IPS-NIHi7 (cell line): ENCODE measurements at regions not wholly inside any gene's neighbourhood (a gene's known extent, or its start where the extent isn't known, plus 50 kb on each side); places are given as distances from the start of the nearest gene placed in this dataset.

Experiments used
- DNase-seq: peaks from one replicate; pipeline ENCODE4 v3.0.0; 2012; ENCODE audit warnings: mixed read lengths; ENCODE audit errors: extremely low spot score

DNA sequence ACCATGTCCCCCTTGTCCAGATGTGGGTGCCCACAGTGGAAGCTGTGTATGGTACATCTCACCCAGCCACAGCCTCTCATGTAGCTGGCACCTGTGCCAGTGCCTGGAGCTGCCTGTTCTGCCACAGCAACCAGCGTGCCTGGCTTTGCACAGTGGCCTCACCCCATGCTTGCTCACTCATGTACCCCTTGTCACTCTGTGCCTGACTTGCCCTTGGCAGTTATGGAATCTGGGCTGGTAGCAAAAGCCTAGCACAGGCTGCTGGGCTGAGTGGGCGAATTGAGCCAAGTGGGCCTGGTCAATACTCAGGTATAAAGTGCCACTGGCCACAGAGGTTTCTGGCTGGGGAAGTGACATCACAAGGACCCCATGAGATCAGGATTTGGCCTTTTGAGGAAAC is 264.2 kb downstream of the INSC start:
- no peak for DNase-seq

DNA sequence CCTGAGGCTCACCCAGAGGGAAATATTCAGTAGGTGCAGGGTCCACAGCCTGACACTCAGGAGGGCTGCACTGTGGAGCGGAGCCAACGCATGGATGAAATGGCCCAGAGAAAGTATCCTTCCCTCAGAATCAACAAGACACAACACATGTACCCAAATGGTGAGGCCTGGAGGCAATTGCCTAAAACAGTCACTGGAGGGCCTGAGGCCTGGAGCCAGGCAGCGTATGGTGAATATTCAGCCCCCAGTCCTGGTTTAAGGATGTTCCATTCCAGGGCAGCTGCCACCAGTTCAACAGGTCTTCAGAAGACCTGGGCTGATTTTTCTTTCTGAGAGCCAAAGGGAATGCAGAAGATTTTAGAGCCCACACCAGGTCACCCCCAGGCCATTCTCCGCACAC is 264.8 kb downstream of the INSC start:
- DNase-seq: no peak

DNA sequence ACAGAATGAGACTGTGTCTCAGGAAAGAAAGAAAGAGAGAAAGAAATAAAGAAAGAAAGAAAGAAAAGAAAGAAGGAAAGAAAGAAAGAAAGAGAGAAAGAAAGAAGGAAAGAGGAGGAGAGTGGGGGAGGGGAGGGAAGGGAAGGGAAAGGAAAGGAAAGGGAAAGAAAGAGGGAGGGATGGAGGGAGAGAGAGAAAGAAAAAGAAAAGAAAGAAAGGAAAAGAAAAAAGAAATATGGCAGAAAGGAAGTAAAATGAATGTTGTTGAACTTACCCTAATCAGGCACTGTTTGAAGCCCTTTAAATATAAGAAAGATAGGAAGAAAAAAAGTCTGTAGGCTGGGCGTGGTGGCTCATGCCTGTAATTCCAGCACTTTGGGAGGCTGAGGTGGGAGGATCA is 276.1 kb downstream of the INSC start:
- no peak for DNase-seq

DNA sequence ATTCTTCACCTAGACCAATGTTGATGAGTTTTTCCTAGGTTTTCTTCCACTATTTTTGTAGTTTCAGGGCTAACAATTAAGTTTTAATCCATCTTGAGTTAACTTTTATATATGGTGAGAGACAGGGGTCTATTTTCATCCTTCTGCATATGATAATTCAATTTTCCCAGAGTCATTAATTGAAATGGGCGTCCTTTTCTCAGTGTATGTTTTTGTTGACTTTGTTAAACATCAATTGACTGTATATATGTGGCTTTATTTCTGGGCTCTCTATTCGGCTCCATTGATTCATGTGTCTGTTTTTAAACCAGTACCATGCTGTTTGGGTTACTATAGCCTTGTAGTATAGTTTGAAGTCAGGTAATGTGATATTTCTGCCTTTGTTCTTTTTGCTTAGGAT is 282.1 kb downstream of the INSC start:
- no peak for DNase-seq

DNA sequence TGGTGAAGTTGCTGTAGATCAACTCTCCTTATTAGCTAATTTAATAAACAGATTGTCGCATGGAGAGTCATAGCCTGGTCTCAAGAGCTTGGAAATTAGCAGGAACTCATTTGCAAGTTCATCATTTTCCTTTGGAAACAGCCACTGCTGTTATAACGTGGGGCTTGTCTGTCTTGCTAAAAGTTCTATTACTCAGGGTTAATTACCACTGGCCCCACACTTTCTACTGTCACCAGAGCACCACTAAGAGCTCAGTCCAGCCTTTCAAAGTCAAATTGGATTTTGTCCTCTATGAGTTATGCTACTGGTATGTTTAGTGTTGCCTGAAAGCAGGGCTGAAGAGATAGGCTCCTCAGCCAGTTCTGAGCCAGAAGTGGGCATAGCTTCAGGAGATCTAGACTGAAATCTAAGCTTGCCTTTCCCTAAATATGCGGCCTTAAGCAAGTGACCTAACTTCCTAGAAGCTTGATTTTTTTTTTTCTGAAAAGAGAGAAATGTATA is 292.2 kb downstream of the INSC start:
- DNase-seq: no peak

DNA sequence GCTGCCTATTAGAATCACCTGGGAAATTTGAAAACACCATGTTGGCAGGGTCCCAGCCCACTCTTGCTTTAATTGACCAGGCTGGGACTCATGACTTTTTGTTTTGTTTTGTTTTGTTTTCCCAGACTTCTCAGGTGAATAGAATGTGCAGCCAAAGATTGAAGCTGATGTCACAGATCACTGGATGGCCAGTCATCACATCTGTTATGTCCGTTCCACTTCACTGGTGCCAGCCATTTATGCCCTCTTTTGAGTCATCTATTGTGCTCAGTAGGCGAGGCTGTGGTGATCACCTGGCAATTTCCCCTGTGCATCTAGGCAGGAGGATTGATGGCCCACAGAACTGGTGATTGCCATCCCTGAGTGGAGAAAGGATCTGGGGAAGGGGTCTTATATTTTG is 297.3 kb downstream of the INSC start:
- no peak for DNase-seq

DNA sequence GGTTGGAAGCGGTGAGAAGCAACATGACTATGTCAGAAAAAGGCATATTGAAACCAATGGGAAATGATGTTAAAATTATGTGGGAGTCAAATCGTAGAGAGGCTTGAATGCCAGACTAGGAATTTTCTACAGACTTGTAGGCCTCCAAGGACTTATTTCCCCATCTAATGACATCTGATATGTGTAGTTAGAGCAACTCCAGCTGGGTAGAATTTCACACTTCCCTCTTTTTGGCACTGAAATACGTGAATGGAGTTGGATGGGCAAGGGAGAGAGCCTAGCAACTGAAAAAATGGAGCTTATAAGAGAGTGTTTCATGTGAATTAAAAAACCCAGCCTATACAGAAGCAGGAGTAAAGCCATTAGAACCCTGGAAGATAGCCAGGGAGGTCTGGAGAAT is 304.2 kb downstream of the INSC start:
- DNase-seq: no peak

DNA sequence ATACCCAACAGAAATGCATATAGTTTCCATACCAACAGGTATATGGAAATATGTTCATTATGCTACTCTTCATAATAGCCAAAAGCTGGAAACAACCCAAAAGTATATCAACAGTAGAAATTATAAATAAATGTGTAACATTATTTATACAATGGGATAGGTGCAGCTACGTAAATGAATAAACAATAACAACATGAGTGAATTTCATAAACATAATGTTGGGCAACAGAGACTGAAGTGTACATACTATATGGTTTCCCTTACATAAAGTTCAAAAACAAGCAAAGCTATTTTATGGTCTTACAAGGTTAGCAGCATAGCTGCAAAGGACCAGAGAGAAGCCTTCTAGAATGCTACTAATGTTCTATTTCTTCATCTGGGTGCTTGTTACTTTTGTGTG is 305.0 kb downstream of the INSC start:
- no peak for DNase-seq

DNA sequence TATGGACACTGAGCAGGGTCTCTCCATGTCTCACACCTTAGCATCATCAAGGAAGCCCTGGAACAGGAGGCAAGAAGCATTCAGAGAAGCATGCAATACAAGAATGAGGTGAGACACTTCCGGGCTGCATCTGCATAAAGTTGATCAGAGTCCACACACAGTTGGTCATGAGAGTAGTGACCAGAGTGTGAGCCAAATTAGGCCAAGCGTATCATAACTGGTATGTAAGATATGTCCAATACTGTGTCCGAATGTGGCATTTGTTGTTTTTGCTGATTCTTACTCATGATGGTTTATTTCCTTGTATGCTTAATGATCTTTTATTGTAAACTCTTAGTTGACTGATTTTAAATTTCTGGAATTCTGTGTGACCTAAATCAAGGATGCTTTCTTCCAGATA is 315.7 kb downstream of the INSC start:
- DNase-seq: no peak

DNA sequence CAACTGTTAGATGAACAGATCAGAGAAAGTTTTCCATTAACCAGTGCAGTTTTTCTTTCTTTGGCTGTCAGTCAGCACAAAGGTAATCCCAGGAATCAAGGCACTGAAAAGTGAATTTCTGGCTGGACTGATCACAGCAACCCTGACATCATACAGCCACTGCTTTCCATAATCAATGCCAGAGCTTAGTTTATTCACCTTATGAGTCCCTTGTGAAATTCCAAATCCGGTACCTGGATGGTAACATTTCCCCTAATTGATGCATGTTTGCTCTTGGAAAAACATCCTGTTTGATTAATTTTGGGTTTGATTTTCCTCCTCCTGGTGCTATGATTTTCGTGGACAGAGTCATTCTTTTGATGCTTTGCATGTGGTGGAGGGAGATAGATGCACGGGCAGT is 319.8 kb downstream of the INSC start:
- DNase-seq: no peak

DNA sequence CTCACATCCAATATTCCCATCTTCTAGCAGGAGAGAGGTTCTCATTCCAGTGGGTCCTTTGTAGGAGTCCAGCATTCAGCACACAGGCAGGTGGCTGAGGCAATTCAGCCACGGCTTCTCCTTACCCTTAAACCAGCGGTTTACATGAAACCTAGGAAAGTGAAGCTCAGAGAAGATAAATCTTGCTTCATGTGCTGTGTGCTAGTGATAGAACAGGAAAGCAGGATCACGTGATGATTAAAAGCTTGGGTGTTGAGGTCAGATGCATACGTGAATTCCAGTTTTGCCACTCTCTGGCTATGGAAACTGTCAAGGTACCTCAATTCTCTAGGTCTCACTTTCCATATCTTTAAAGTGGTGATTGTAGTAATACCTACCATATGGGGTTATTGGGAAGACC is 331.6 kb downstream of the INSC start:
- no peak for DNase-seq

DNA sequence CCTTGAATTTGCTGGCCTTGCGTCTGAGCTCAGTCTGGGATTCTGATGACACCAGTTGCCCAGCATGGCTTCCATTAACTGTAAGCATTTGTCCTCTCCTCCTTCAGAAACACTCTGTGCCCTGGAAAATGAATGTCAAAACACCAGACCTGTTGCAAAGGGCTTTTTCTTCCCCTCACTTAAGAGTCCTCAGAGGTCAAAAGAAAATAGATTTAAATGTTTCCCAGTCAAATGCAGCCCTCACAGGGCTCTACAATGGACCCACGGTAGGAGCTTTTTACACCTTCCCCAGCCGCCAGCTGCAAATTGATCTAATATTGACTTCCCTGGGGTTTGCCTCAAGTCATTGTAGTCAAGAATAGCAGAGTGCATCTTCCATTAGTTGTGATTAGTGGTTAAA is 332.2 kb downstream of the INSC start:
- DNase-seq: no peak

DNA sequence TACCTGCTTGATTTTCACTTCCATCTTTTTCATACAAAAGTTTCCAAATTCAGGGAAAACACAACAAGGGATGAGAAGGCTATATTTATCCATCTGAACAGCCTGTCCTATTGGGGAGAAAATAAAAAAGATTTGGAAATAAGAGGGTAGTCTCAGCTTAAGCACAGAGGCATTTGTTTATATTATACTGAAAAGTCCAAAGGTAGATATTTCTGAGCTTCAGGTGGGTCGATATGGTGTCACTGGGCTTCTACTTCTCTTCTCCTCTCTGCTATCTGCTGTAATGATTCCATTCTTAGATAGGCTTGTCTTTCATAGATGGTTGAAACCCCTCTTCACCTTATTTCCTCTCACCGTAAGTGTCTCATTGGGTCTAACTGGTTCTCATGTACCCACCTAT is 337.0 kb downstream of the INSC start:
- DNase-seq: no peak

DNA sequence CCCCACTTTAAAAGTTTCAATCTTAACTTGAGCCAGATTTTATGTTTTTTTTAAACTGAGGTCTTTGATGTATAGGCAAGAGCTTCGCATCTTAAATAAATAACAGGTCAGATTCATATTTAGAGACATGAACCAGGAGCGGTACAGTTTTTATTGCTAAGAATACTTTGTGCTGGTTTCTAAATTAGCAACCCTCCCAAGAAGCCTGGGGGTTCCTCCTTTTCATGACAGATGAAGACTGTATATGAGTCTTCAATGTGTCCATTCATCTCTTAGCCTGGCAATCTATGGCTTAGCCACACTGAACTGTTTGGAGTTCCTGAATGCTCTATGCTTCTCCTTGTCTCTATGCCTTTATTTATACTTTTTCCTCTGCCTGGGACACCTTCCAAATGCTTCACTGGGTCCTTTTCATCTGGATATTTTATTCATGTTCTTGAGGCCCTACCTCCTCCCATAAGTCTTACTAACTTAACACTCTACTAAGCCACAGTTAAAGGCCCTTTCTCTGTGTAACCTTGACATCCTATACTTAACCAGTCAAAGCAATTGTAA is 338.6 kb downstream of the INSC start:
- no peak for DNase-seq

DNA sequence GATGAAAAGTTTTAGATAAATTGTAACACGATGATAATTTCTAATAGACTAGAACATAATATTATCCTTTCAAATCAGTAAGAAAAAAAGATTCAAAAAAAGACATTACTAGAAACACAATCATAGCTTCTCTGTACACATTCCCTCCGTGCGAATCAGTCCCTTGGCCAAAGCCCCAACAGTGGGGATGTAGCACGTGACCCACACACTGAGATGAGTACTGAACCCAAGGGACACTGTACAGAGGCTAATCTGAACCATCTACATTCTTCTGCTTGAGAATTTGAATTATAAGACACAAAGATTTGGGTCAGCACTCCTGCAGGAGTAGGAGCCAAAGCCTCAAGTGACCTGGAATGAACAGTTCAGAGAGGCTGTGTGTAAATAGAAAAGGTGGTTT is 353.7 kb downstream of the INSC start:
- DNase-seq: no peak

DNA sequence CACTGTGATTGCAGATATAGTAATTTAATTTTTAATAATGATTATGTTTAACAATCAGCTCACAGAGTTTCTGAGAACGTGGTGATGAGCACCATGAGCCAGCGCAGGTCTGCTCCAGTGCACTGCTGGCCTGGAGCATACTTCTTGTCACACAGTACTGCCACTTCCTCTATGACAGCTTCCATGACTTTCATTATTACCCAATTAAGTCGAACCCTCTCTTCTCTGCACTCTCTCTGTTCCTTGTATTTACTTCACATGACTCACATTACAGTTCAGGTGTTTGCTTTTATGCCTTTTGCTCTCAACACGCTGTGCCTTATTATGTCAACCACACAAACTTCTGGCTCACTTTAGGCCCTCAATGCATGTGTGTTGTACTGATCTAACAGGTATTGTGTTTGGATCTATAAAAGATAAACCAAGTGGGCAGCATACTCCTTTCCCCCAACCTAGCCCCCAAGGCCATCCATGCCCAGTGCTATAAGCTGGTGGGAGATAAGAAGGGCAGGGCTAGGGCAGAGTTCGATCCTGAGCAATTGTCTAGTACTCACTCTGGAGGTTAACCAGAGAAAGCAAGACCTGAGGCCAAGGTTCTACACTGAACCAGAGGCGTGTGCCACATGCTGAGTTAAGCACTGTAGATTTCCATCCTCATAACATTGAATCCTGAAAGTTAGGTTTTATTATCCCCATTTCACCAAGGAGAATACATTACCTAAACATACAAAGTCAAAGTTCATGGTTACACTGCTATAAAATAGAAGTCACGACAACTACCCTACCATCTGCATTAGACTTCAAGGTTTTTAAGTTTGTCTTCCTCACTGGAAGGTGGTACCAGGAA is 356.5 kb downstream of the INSC start:
- DNase-seq: no peak

DNA sequence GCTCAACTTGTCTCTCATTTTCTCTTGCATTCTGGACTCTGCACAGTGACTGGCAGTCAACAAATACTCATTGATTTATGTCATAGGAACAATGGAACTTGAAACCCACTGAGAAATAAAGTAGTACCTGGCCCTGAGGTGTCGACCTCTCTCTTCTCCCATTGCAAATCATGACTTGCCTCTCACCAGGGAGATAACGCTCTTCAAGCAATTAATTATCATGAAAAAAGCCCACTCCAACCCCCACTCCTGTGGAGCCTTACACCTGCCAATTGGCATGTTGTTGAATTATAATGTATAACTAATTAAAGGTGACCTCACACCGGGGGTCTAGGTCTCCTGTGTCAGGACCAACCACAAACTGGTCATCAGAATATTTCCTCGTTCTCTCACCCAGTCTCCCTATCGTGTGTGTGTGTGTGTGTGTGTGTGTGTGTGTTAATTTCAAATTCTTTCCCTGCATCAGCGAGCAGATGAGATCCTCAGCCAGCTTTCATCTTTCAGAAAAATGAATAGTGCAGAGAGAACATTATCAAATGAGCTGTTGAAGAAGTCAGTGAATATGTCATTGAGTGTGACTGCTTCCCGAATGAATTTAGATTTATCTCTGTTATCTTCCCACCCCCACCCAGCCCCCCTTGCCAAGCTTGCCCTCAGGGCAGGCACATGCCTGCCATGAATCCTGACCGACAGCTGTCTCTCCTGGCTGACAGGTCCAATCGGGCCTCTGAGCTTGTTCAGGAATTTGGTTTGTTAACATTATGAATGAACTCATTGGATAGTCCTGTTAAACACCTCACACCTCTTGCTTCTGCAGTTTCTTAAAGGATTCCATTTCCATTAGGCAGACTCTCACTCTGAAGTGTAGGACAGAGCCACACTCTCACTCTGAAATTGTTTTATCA is 357.4 kb downstream of the INSC start:
- DNase-seq: peak; percentile 22

DNA sequence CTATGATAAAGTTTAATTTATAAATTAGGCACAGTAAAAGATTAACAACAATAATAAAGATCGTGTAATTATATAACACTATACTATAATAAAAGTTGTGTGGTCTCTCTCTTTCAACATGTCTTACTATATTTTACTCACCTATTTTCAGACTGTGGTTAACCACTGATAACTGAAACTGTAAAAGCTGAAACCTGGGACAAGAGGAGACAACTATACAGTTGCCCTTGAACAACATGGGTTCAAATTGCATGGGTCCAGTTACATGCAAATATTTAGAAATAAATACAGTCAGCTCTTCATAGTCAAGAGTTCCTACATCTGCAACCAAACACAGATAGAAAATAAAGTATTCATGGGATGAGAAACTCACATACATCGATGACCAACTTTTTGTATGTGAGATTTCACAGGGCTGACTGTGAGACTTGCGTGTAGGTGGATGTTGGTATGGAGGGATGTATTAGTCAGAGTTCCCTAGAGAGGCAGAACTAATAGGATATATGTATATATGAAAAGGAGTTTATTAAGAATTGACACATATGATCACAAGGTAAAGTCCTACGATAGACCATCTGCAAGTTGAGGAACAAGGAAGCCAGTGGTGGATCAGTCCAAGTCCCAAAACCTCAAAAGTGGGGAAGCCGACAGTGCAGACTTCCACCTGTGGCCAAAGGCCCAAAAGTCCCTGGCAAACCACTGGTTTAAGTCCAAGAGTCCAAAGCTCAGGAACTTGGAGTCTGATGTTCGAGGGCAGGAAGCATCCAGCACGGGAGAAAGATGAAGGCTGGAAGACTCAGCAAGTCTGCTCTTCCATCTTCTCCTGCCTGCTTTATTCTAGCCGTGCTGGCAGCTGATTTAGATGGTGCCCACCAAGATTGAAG is 359.5 kb downstream of the INSC start:
- no peak for DNase-seq

DNA sequence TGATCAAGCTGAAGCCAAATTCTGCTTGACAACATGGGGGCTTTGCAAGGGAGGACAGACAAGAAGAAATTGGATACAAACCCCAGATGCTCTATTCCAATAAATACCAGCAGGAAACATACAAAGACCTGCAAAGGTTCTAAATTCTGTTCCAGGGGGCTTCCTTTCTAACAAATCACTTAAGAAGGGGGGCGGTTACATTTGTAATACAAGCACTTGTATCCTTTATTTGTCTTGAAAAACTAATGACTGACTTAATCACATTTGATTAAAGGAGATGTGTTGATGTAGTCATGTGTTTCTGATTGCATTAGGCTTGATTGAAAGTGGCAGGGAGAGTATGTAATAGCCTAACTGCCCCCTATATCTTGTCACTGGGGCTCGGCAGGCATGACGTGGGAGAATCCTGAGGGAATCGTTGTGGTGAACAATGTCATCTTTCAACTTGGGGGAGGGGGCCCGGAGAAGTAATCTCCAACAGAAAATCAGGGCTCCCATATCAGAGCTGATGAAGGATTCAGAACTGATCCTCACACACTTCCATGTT is 361.7 kb downstream of the INSC start:
- DNase-seq: no peak

DNA sequence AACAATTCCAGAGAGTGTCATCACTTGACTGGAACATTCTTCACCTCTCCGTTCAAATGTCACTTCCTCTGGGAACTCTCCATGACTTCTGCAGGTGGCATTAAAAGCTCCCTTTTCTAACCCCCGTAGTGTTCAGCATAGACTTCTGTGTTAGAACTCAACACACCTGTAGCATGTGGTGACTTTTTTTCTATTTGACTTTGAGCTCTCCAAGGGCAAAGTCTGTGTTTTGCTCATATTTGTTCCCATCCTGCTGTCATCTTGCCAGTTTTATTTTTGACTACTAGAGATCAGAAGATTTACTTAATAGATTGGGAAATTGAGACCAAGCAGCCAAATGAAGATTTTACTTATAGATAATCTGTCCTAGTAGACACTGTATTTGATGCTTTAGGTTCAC is 367.1 kb downstream of the INSC start:
- DNase-seq: no peak

DNA sequence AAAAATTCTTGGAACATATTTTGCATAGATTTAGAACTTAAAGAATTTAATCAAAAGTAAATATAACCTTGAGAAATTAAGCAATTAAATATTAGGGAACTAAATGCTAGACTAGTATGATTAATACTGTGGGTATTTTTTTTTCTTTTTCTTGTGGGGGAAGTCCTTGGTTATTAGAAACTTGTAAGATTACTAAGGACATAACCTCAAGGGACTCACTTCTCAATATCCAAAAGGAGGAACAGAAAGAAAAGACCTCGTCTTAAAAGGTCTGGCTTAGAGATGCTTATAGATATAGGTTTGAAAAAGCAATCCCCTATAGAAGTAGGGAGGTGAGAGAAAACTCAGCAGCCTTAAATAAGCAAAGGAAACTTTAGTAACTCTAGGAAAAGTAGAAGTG is 368.5 kb downstream of the INSC start:
- no peak for DNase-seq
